Ovary (tissue), 3 donors: ENCODE measurements at regions not wholly inside any gene's neighbourhood (a gene's known extent, or its start where the extent isn't known, plus 50 kb on each side); places are given as distances from the start of the nearest gene placed in this dataset.

Experiments used
- CTCF ChIP-seq, 3 donors: fragments of 450-650 bp in 2 of 3; fragments of 200-600 bp in 1 of 3; IDR thresholded peaks; one replicate each; pipeline versions ENCODE4 v1.5.1 to v1.8.0; 2016 to 2022; ENCODE audit warnings: antibody characterized with exemption in 3 of 3, mild to moderate bottlenecking in 1 of 3
- EP300 ChIP-seq: sonication (generic); formaldehyde crosslinking; IDR thresholded peaks from one replicate; pipeline ENCODE4 v1.6.1; 2017; ENCODE audit warnings: antibody characterized with exemption
- POLR2A ChIP-seq: fragments of 450-650 bp; IDR thresholded peaks from one replicate; pipeline ENCODE4 v1.6.1; 2017; ENCODE audit warnings: antibody characterized with exemption, mild to moderate bottlenecking, moderate library complexity
- donor health status: DM: no; HTN: no; CAD: no.

- TF ChIP-seq CTCF (IDR thresholded peaks at IDR 0.05) = no peak
- no peak for TF ChIP-seq POLR2A
- TF ChIP-seq EP300 = no peak
Measured at GRCh38 chr6:3664625-3665041, 86.9 kb downstream of the PXDC1 start.
